ENCODE measurements at regions not wholly inside any gene's neighbourhood (a gene's known extent, or its start where the extent isn't known, plus 50 kb on each side); places are given as distances from the start of the nearest gene placed in this dataset.

- TF ChIP-seq, protein P1, sequence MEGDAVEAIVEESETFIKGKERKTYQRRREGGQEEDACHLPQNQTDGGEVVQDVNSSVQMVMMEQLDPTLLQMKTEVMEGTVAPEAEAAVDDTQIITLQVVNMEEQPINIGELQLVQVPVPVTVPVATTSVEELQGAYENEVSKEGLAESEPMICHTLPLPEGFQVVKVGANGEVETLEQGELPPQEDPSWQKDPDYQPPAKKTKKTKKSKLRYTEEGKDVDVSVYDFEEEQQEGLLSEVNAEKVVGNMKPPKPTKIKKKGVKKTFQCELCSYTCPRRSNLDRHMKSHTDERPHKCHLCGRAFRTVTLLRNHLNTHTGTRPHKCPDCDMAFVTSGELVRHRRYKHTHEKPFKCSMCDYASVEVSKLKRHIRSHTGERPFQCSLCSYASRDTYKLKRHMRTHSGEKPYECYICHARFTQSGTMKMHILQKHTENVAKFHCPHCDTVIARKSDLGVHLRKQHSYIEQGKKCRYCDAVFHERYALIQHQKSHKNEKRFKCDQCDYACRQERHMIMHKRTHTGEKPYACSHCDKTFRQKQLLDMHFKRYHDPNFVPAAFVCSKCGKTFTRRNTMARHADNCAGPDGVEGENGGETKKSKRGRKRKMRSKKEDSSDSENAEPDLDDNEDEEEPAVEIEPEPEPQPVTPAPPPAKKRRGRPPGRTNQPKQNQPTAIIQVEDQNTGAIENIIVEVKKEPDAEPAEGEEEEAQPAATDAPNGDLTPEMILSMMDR (IDR thresholded peaks at IDR 0.05), result no peak
- TF ChIP-seq POLR2A (IDR thresholded peaks at IDR 0.05), result no peak
These were observed 544.0 kb downstream of the CCER1 start for GRCh38 chr12:90410962-90411361.
